ENCODE measurements at regions not wholly inside any gene's neighbourhood (a gene's known extent, or its start where the extent isn't known, plus 50 kb on each side); places are given as distances from the start of the nearest gene placed in this dataset.
"Not testable (repeated sequence)": the region's sequence is repeated elsewhere in the genome, so short reads cannot be mapped to it uniquely, and the experiment has no call there.

GRCh38 chr20:26010942-26011276 lies 314.3 kb upstream of the ZNF337 start:
- H3K4me3 ChIP-seq (ENCODE audit: low read length); H3K9me3 ChIP-seq (ENCODE audit: control insufficient read depth, low read depth, low read length); H3K27ac ChIP-seq (ENCODE audit: low read length); DNase-seq; H3K27me3 ChIP-seq (ENCODE audit: control insufficient read depth, insufficient read depth, low read length); H3K4me1 ChIP-seq (ENCODE audit: control insufficient read depth, insufficient read depth, low read length); H3K36me3 ChIP-seq (ENCODE audit: control insufficient read depth, insufficient read depth, low read length): not testable (repeated sequence)
- no CpG with 5 or more reads among the region's 6 CpGs for WGBS (ENCODE audit: insufficient coverage, low lambda C conversion rate)

GRCh38 chr20:26010224-26010941 lies 313.7 kb upstream of the ZNF337 start:
- not testable (repeated sequence) for H3K27me3 ChIP-seq (ENCODE audit: control insufficient read depth, insufficient read depth, low read length); H3K36me3 ChIP-seq (ENCODE audit: control insufficient read depth, insufficient read depth, low read length); H3K9me3 ChIP-seq (ENCODE audit: control insufficient read depth, low read depth, low read length); H3K4me1 ChIP-seq (ENCODE audit: control insufficient read depth, insufficient read depth, low read length)
- WGBS (ENCODE audit: insufficient coverage, low lambda C conversion rate) = no CpG with 5 or more reads among the region's 13 CpGs
- peak in 1 of 2 donors; percentile 76 for DNase-seq
- peak overlapping the region; percentile 61 for H3K4me3 ChIP-seq (ENCODE audit: low read length)
- H3K27ac ChIP-seq (ENCODE audit: low read length) = peak overlapping the region; percentile 75

- H3K36me3 ChIP-seq (ENCODE audit: control insufficient read depth, insufficient read depth, low read length); H3K9me3 ChIP-seq (ENCODE audit: control insufficient read depth, low read depth, low read length); H3K27me3 ChIP-seq (ENCODE audit: control insufficient read depth, insufficient read depth, low read length); H3K4me1 ChIP-seq (ENCODE audit: control insufficient read depth, insufficient read depth, low read length): not testable (repeated sequence)
- WGBS (ENCODE audit: insufficient coverage, low lambda C conversion rate) = no CpG with 5 or more reads among the region's 39 CpGs
- Histone ChIP-seq H3K27ac (ENCODE audit: low read length) (peak overlapping the region; percentile 75), H3K4me3 (ENCODE audit: low read length) (peak overlapping the region; percentile 61)
- peak; percentile 79 to 91 for DNase-seq
These were observed 313.0 kb upstream of the ZNF337 start for GRCh38 chr20:26009402-26010223.

- not testable (repeated sequence) for DNase-seq; H3K4me1 ChIP-seq (ENCODE audit: control insufficient read depth, insufficient read depth, low read length); H3K27ac ChIP-seq (ENCODE audit: low read length); H3K4me3 ChIP-seq (ENCODE audit: low read length); H3K36me3 ChIP-seq (ENCODE audit: control insufficient read depth, insufficient read depth, low read length); H3K27me3 ChIP-seq (ENCODE audit: control insufficient read depth, insufficient read depth, low read length); H3K9me3 ChIP-seq (ENCODE audit: control insufficient read depth, low read depth, low read length)
- WGBS (ENCODE audit: insufficient coverage, low lambda C conversion rate) = no CpG with 5 or more reads among the region's 9 CpGs
These were observed 311.4 kb upstream of the ZNF337 start for GRCh38 chr20:26008026-26008425.

GRCh38 chr20:26006164-26006563 lies 309.5 kb upstream of the ZNF337 start:
- not testable (repeated sequence) for DNase-seq; H3K4me1 ChIP-seq (ENCODE audit: control insufficient read depth, insufficient read depth, low read length); H3K27me3 ChIP-seq (ENCODE audit: control insufficient read depth, insufficient read depth, low read length); H3K27ac ChIP-seq (ENCODE audit: low read length); H3K36me3 ChIP-seq (ENCODE audit: control insufficient read depth, insufficient read depth, low read length); H3K9me3 ChIP-seq (ENCODE audit: control insufficient read depth, low read depth, low read length); H3K4me3 ChIP-seq (ENCODE audit: low read length)
- whole genome bisulfite sequencing (ENCODE audit: insufficient coverage, low lambda C conversion rate) = no CpG with 5 or more reads among the region's 4 CpGs

- H3K4me1 ChIP-seq (ENCODE audit: control insufficient read depth, insufficient read depth, low read length); H3K27ac ChIP-seq (ENCODE audit: low read length); H3K9me3 ChIP-seq (ENCODE audit: control insufficient read depth, low read depth, low read length); DNase-seq; H3K27me3 ChIP-seq (ENCODE audit: control insufficient read depth, insufficient read depth, low read length); H3K4me3 ChIP-seq (ENCODE audit: low read length); H3K36me3 ChIP-seq (ENCODE audit: control insufficient read depth, insufficient read depth, low read length): not testable (repeated sequence)
- WGBS (ENCODE audit: insufficient coverage, low lambda C conversion rate) = no CpG with 5 or more reads among the region's 3 CpGs
These were observed 307.3 kb upstream of the ZNF337 start for GRCh38 chr20:26003959-26004358.

- H3K36me3 ChIP-seq (ENCODE audit: control insufficient read depth, insufficient read depth, low read length); H3K4me1 ChIP-seq (ENCODE audit: control insufficient read depth, insufficient read depth, low read length); H3K9me3 ChIP-seq (ENCODE audit: control insufficient read depth, low read depth, low read length); H3K27ac ChIP-seq (ENCODE audit: low read length); H3K4me3 ChIP-seq (ENCODE audit: low read length); DNase-seq; H3K27me3 ChIP-seq (ENCODE audit: control insufficient read depth, insufficient read depth, low read length): not testable (repeated sequence)
- no CpG with 5 or more reads among the region's 16 CpGs for WGBS (ENCODE audit: insufficient coverage, low lambda C conversion rate)
These were observed 300.9 kb upstream of the ZNF337 start for GRCh38 chr20:25997367-25998038.

- 83% methylated on average over 4 of the region's 16 CpGs for WGBS (ENCODE audit: insufficient coverage, low lambda C conversion rate)
These were observed 295.5 kb upstream of the ZNF337 start for GRCh38 chr20:25992146-25992545.

GRCh38 chr20:25991756-25992130 lies 295.1 kb upstream of the ZNF337 start:
- no peak overlapping the region for H3K4me3 ChIP-seq (ENCODE audit: low read length)
- no peaks in the 10 kb centered on the region for H3K4me1 ChIP-seq (ENCODE audit: control insufficient read depth, insufficient read depth, low read length)
- no CpG with 5 or more reads among the region's 16 CpGs for WGBS (ENCODE audit: insufficient coverage, low lambda C conversion rate)
- no peaks in the 10 kb centered on the region for H3K27me3 ChIP-seq (ENCODE audit: control insufficient read depth, insufficient read depth, low read length)
- no peak overlapping the region for H3K27ac ChIP-seq (ENCODE audit: low read length)
- H3K9me3 ChIP-seq (ENCODE audit: control insufficient read depth, low read depth, low read length) = no peaks in the 10 kb centered on the region
- no peak for DNase-seq
- H3K36me3 ChIP-seq (ENCODE audit: control insufficient read depth, insufficient read depth, low read length) = no peaks in the 10 kb centered on the region

More at GRCh38 chr20:25992146-25992545, 295.5 kb upstream of the ZNF337 start:
- no peaks in the 10 kb centered on the region for H3K27me3 ChIP-seq (ENCODE audit: control insufficient read depth, insufficient read depth, low read length)
- no peak overlapping the region for H3K27ac ChIP-seq (ENCODE audit: low read length)
- no peaks in the 10 kb centered on the region for H3K36me3 ChIP-seq (ENCODE audit: control insufficient read depth, insufficient read depth, low read length)
- no peaks in the 10 kb centered on the region for H3K9me3 ChIP-seq (ENCODE audit: control insufficient read depth, low read depth, low read length)
- H3K4me3 ChIP-seq (ENCODE audit: low read length) = no peak overlapping the region
- no peak for DNase-seq
- no peaks in the 10 kb centered on the region for H3K4me1 ChIP-seq (ENCODE audit: control insufficient read depth, insufficient read depth, low read length)

GRCh38 chr20:25991051-25991755 lies 294.6 kb upstream of the ZNF337 start:
- Histone ChIP-seq H3K9me3 (ENCODE audit: control insufficient read depth, low read depth, low read length) (no peaks in the 10 kb centered on the region), H3K4me1 (ENCODE audit: control insufficient read depth, insufficient read depth, low read length) (no peaks in the 10 kb centered on the region), H3K27ac (ENCODE audit: low read length) (no peak overlapping the region), H3K4me3 (ENCODE audit: low read length) (no peak overlapping the region), H3K36me3 (ENCODE audit: control insufficient read depth, insufficient read depth, low read length) (no peaks in the 10 kb centered on the region), H3K27me3 (ENCODE audit: control insufficient read depth, insufficient read depth, low read length) (no peaks in the 10 kb centered on the region)
- 100% methylated on average over 4 of the region's 30 CpGs for WGBS (ENCODE audit: insufficient coverage, low lambda C conversion rate)
- no peak for DNase-seq
